Activated CD4-positive, alpha-beta memory T cell treated with anti-CD3 and anti-CD28 coated beads for 36 hours (primary cell): ENCODE measurements at regions not wholly inside any gene's neighbourhood (a gene's known extent, or its start where the extent isn't known, plus 50 kb on each side); places are given as distances from the start of the nearest gene placed in this dataset.

Experiments used
- CTCF ChIA-PET: fragments of 350-600 bp; sonication (Branson Sonifier 250); formaldehyde crosslinking; loops from one replicate; lab custom pipeline; 2021; ENCODE audit warnings: antibody characterized with exemption, inconsistent platforms; lab: Charles Lee
- POLR2A ChIA-PET: fragments of 350-600 bp; sonication (Branson Sonifier 250); formaldehyde crosslinking; loops from one replicate; lab custom pipeline; 2021; ENCODE audit warnings: antibody characterized with exemption; lab: Charles Lee
- DNase-seq: peaks from one replicate; pipeline ENCODE4 v3.0.0-alpha.2; 2020
- H3K27ac Mint-ChIP-seq: one replicate; pipeline ENCODE4 v1.8.0; 2021; ENCODE audit warnings: mixed read lengths
- H3K27me3 Mint-ChIP-seq: one replicate; pipeline ENCODE4 v1.8.0; 2021; ENCODE audit warnings: mixed read lengths
- H3K36me3 Mint-ChIP-seq: one replicate; pipeline ENCODE4 v1.8.0; 2021; ENCODE audit warnings: mixed read lengths
- H3K4me1 Mint-ChIP-seq: one replicate; pipeline ENCODE4 v1.8.0; 2021; ENCODE audit warnings: low read depth, mixed read lengths
- H3K4me3 Mint-ChIP-seq: one replicate; pipeline ENCODE4 v1.8.0; 2021; ENCODE audit warnings: mild to moderate bottlenecking, mixed read lengths
- H3K9me3 Mint-ChIP-seq: one replicate; pipeline ENCODE4 v1.8.0; 2021; ENCODE audit warnings: mixed read lengths
- intact Hi-C: fragments of 100-400 bp; cut with micrococcal nuclease; formaldehyde crosslinking; loops from one replicate; pipeline ENCODE4 v1.15.1; 2023

DNA sequence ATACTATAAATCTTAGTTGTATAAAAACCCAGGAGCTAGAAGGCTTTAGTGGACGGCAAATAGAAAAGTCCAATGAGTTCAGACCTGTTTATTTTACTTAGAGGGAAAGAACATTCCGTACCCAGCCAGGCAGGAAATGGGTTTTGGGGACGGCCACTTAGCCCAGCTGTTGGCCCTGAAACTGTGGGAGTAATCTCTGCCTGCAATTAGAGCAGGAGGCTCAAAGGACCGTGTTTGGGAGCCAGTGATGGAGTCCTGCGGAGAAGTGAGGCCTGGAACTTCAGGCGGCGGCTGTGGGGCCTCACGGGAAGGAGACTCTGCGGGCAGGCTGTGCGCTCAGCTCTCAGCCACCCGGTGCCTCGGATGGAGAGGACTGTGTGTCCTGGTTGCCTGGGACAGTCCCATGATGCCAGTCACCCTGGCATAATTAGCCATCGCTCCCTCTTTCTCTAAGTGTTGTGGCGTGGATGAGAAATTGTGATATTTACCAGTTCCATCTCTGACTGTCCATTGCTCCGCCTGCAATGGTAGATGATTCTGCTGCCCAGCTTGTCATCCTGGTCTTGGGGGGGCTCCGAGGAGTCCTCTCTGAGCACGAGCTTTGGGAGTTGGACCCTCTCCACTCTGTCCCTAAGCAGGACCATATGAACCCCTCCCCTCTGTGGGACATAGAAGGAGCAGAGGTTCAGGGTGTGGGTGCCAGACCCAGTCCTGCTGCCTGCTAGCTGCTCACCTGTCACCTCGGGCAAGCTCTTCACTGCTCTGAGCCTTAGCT, 530.3 kb downstream of the TBC1D22A start:
- no peaks in the 10 kb centered on the region for H3K36me3 Mint-ChIP-seq
- peaks cover 5% of the 10 kb centered on the region for H3K27me3 Mint-ChIP-seq
- no peak overlapping the region for H3K27ac Mint-ChIP-seq

DNA sequence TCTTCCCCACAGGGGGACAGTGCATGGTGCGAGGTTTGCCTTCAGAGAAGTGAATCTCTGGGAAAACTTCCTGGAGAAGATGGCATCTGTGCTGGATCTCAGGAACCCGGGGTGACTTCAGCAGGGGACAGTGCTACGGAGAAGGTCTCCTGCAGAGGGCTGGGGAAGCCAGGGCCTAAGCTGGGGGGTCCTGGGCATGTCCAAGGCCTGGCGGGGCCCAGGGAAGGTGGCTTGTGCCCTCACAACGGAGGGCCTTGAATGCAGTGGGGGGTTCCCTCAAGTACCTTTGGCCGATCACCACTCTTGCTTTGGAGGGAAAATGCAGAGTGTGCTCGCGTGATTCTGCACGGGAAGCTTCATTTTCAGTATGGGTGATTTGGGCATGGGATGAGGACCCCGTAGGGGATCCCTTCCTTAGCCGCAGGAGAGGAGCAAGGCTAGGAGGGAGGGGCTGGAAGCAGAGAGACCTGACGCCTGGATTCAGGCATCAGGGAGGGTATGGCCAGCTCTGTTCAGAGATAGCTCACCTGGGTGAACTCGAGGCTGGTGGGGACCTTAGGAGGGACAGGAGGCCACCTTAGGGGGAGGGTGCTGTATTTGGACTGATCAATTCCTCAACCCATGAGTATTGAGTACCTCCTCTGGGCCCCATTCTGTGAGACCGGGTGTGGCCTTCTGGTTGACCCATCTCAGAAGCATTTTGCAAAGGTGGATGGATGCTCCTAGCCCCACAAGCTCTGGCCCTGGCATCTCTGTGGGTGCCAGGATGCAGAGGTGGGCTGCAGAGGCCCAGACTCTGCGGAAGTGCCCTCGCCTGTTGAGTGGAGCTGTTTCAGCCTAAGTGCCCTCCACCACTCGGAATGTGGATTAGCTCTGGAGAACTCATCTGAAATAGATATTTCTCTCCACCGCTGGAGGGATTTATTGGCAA, 529.4 kb downstream of the TBC1D22A start:
- no peak for DNase-seq
- H3K27ac Mint-ChIP-seq = no peak overlapping the region
- ChIA-PET CTCF (no interaction called here), POLR2A (no interaction called here)
- intact Hi-C loops = no loop called here
- no peaks in the 10 kb centered on the region for H3K9me3 Mint-ChIP-seq
- H3K4me3 Mint-ChIP-seq = no peak overlapping the region
- no peaks in the 10 kb centered on the region for H3K4me1 Mint-ChIP-seq
- H3K36me3 Mint-ChIP-seq = no peaks in the 10 kb centered on the region
- H3K27me3 Mint-ChIP-seq = peaks cover 6% of the 10 kb centered on the region

More for the DNA sequence above, 530.3 kb downstream of the TBC1D22A start:
- no peaks in the 10 kb centered on the region for H3K9me3 Mint-ChIP-seq
- intact Hi-C loops = no loop called here
- H3K4me3 Mint-ChIP-seq = no peak overlapping the region
- ChIA-PET POLR2A (no interaction called here), CTCF (interaction anchor here (0.6 kb wide), 1 partner anchor 1188 kb away, joined by 3 read pairs; no protein-coding TSS in a partner anchor)
- H3K4me1 Mint-ChIP-seq = no peaks in the 10 kb centered on the region
- DNase-seq = no peak

- DNase-seq = no peak
- intact Hi-C loops = no loop called here
- no peaks in the 10 kb centered on the region for H3K9me3 Mint-ChIP-seq
- H3K27me3 Mint-ChIP-seq = peaks cover 6% of the 10 kb centered on the region
- ChIA-PET CTCF (no interaction called here), POLR2A (no interaction called here)
- H3K36me3 Mint-ChIP-seq = no peaks in the 10 kb centered on the region
- H3K4me1 Mint-ChIP-seq = no peaks in the 10 kb centered on the region
- no peak overlapping the region for H3K4me3 Mint-ChIP-seq
- no peak overlapping the region for H3K27ac Mint-ChIP-seq
Observed at GRCh38 chr22:47290706-47291430, 528.4 kb downstream of the TBC1D22A start.

GRCh38 chr22:47289336-47289985, 527.0 kb downstream of the TBC1D22A start:
- CTCF ChIA-PET = no interaction called here
- no peak overlapping the region for H3K27ac Mint-ChIP-seq
- intact Hi-C loops = no loop called here
- H3K9me3 Mint-ChIP-seq = no peaks in the 10 kb centered on the region
- POLR2A ChIA-PET = no interaction called here
- no peaks in the 10 kb centered on the region for H3K36me3 Mint-ChIP-seq
- DNase-seq = no peak
- H3K4me1 Mint-ChIP-seq = no peaks in the 10 kb centered on the region
- peaks cover 4% of the 10 kb centered on the region for H3K27me3 Mint-ChIP-seq
- H3K4me3 Mint-ChIP-seq = no peak overlapping the region

DNA sequence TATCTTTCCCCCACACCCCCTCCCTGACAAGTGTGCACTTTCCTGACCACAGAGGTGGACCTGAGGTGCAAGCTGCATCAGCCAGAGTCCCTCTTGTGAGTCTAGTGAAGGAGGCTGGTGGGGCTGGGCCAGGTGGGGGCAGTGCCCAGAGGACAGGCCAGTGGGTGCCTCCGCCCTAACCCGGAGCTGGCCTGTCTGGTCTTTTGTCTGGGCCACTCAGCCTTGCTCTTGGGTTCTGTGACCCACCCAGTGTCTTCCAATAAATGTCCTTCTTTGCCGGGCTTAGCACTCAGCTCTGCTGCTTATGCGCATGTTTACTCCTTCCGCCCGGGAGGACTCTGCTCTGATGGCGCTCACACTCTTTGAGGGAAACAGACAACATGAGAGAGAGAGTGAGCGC, 526.2 kb downstream of the TBC1D22A start:
- peaks cover 2% of the 10 kb centered on the region for H3K27me3 Mint-ChIP-seq
- ChIA-PET POLR2A (no interaction called here), CTCF (no interaction called here)
- no peak for DNase-seq
- no peak overlapping the region for H3K27ac Mint-ChIP-seq
- H3K9me3 Mint-ChIP-seq = no peaks in the 10 kb centered on the region
- H3K36me3 Mint-ChIP-seq = no peaks in the 10 kb centered on the region
- H3K4me1 Mint-ChIP-seq = no peaks in the 10 kb centered on the region
- H3K4me3 Mint-ChIP-seq = no peak overlapping the region
- intact Hi-C loops = no loop called here

- no peak for DNase-seq
- ChIA-PET CTCF (no interaction called here), POLR2A (no interaction called here)
- Mint-ChIP-seq H3K27me3 (peaks cover 2% of the 10 kb centered on the region), H3K27ac (no peak overlapping the region), H3K9me3 (no peaks in the 10 kb centered on the region), H3K36me3 (no peaks in the 10 kb centered on the region), H3K4me1 (no peaks in the 10 kb centered on the region), H3K4me3 (no peak overlapping the region)
- intact Hi-C loops = no loop called here
Observed at GRCh38 chr22:47287516-47287915, 525.1 kb downstream of the TBC1D22A start.

GRCh38 chr22:47286590-47286989, 524.1 kb downstream of the TBC1D22A start:
- intact Hi-C loops = no loop called here
- Mint-ChIP-seq H3K9me3 (no peaks in the 10 kb centered on the region), H3K4me1 (no peaks in the 10 kb centered on the region), H3K4me3 (no peak overlapping the region), H3K27me3 (peaks cover 2% of the 10 kb centered on the region), H3K27ac (no peak overlapping the region), H3K36me3 (no peaks in the 10 kb centered on the region)
- CTCF ChIA-PET = no interaction called here
- POLR2A ChIA-PET = no interaction called here
- no peak for DNase-seq

- H3K36me3 Mint-ChIP-seq = no peaks in the 10 kb centered on the region
- ChIA-PET POLR2A (no interaction called here), CTCF (no interaction called here)
- no peak for DNase-seq
- intact Hi-C loops = no loop called here
- no peak overlapping the region for H3K4me3 Mint-ChIP-seq
- H3K9me3 Mint-ChIP-seq = no peaks in the 10 kb centered on the region
- no peaks in the 10 kb centered on the region for H3K4me1 Mint-ChIP-seq
- H3K27ac Mint-ChIP-seq = no peak overlapping the region
- H3K27me3 Mint-ChIP-seq = peaks cover 2% of the 10 kb centered on the region
Observed at GRCh38 chr22:47285981-47286380, 523.5 kb downstream of the TBC1D22A start.

DNA sequence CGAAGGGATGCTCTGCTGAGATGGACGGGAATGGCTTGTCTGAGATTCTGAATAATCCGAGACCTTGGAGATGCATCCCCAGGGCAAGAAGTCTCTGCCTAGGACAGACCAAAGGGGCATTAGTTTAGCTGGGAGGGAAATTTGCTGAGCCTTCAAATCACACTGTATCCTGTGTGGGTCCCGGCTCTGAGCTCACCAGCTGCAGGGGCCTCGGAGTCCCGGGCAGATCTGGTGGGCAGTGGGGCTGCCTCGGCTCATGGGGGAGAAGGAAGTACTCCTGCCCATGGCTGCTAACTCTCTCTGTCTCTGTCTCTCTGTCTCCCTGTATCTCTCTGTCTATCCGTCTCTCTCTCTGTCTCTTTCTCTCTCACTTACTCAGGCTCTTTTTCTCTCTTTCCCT, 522.4 kb downstream of the TBC1D22A start:
- DNase-seq = no peak
- H3K4me3 Mint-ChIP-seq = no peak overlapping the region
- intact Hi-C loops = no loop called here
- H3K27ac Mint-ChIP-seq = no peak overlapping the region
- no peaks in the 10 kb centered on the region for H3K36me3 Mint-ChIP-seq
- H3K9me3 Mint-ChIP-seq = no peaks in the 10 kb centered on the region
- ChIA-PET POLR2A (no interaction called here), CTCF (no interaction called here)
- H3K4me1 Mint-ChIP-seq = no peaks in the 10 kb centered on the region
- peaks cover 2% of the 10 kb centered on the region for H3K27me3 Mint-ChIP-seq

- POLR2A ChIA-PET = no interaction called here
- Mint-ChIP-seq H3K36me3 (no peaks in the 10 kb centered on the region), H3K27me3 (peaks cover 2% of the 10 kb centered on the region), H3K4me1 (no peaks in the 10 kb centered on the region), H3K4me3 (no peak overlapping the region), H3K9me3 (no peaks in the 10 kb centered on the region), H3K27ac (no peak overlapping the region)
- CTCF ChIA-PET = interaction anchor here (0.6 kb wide), 1 partner anchor 11 kb away, joined by 3 read pairs; no protein-coding TSS in a partner anchor
- DNase-seq = no peak
- intact Hi-C loops = no loop called here
Observed at GRCh38 chr22:47284360-47284759, 521.9 kb downstream of the TBC1D22A start.

GRCh38 chr22:47283616-47284270, 521.3 kb downstream of the TBC1D22A start:
- H3K27me3 Mint-ChIP-seq = peaks cover 2% of the 10 kb centered on the region
- H3K4me1 Mint-ChIP-seq = no peaks in the 10 kb centered on the region
- ChIA-PET CTCF (interaction anchor here (0.6 kb wide), 1 partner anchor 10 kb away, joined by 3 read pairs; no protein-coding TSS in a partner anchor), POLR2A (no interaction called here)
- no peaks in the 10 kb centered on the region for H3K36me3 Mint-ChIP-seq
- no peak for DNase-seq
- no peak overlapping the region for H3K27ac Mint-ChIP-seq
- H3K9me3 Mint-ChIP-seq = no peaks in the 10 kb centered on the region
- H3K4me3 Mint-ChIP-seq = no peak overlapping the region
- intact Hi-C loops = no loop called here
